Myocyte (in vitro differentiated cells): ENCODE measurements at regions not wholly inside any gene's neighbourhood (a gene's known extent, or its start where the extent isn't known, plus 50 kb on each side); places are given as distances from the start of the nearest gene placed in this dataset.

Experiments used
- DNase-seq: peaks from one replicate; pipeline ENCODE4 v3.0.0-alpha.2; 2012; ENCODE audit warnings: low read depth

DNA sequence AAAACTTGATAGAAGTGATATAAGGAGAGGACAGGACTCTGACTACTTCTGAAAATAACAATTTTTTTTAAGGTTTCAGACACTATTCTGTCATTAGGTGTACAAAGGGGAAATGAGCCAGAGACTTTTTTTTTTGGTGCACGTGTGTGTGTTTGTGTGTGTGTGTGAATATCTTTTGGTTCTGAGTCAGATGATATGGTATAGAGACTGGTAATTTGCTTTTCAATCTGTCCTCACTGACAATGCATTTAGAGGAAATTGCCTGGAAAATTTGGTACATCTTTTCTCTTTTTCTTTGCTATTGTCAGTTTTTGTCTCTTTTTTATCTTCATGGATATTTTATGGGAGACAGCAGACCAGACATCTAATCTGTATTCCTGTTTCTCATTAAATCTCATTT is 59.3 kb downstream of the DDIT4L start:
- no peak for DNase-seq

GRCh38 chr4:100130491-100130890 is 59.8 kb downstream of the DDIT4L start:
- no peak for DNase-seq

- DNase-seq, result no peak
Observed at GRCh38 chr4:100129774-100130173, 60.5 kb downstream of the DDIT4L start.

DNA sequence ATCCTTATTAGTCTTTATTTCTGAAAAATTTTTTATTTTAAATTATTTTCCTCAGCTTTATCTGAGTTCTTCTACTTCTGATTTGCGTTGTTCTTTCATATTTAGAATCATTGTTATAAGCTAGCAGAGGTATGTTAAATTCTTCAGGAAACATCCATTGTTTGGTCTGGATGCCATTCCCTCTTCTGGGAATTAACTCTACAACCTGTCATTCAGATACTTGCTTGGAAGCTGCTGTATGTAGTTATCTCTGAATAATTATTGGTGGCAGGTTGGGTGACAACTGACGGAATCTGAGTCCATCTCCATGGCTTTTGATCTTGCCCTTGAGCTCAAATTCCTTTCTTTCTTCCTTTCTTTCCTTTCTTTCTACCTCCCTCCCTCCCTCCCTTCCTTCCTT is 61.9 kb downstream of the DDIT4L start:
- no peak for DNase-seq

DNA sequence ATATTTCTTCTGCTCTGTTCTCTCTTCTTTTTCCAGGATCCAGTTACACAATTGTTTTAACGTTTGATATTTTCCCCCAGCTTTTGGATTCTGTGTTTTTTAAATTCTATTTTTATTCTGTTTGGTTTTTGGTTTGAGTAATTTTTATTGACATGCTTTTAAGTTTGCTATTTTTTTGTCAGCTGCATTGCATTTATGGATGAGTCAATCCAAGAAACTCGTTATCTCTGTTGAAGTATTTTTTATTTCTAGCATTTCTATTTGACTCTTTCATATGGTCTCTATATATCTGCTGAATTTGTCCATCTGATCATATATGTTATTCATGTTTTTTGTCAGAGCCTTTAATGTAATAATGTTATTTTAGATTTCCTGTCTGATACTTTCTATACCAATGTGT is 65.6 kb downstream of the DDIT4L start:
- DNase-seq, result no peak

GRCh38 chr4:100118181-100118580 is 72.1 kb downstream of the DDIT4L start:
- no peak for DNase-seq

GRCh38 chr4:100117750-100118149 is 72.5 kb downstream of the DDIT4L start:
- DNase-seq, result no peak

- DNase-seq, result no peak
Observed at GRCh38 chr4:100114909-100115308, 75.4 kb downstream of the DDIT4L start.

DNA sequence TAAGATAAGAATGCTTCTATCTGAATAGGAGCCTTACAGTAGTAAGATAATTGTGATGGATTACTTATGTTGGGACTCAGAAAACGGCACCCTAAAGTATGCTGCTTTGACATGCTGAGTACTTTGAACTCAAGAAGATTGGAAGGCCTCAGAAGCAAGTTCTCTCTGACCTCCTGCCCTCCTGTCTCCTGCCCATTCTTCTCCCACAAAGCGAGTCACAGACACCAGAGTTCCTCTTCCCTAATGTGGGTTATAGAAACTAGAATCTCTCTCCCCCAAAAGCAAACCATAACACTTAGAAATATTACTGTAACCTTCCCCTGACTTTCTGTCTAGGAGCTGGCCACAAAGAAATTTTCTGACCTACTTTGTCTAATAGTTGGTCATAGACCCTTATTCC is 76.5 kb downstream of the DDIT4L start:
- no peak for DNase-seq

DNA sequence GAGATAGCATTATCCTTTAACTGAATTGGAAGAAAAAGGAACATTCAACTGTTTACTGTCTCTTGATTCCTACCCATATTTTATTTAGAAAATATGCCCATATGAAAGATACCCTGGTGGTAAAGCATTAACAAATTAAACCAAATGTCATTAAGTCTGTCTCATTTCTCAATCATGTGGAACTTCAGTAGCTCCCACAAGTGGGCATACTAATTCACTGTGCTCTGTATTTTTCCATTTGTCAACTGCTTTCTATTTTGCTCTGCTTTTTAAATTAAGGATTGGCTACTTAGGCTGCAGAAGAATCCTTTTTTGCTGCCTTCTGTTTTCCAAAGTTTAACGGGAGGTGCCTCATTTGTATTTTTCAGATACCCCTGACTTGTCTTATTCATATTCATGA is 77.2 kb downstream of the DDIT4L start:
- no peak for DNase-seq

DNA sequence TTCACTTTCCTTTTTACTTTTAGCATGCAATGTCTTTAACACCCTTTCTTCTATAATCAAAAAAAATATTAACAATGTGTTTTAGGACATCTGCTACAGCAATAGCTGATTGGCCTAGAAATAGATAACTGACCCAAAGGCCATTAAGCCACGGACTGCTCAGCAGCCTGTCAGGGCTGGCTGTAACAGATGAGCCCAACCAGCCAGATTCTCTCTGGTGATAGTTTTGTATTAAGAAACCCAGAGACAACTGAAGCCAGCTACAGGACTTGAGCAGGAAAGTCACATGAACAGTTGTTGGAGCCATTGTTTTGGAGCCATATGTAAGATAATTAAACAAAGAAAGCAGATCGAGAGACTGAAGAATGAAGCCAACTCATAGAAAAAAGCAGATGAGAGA is 80.3 kb downstream of the DDIT4L start:
- DNase-seq, result no peak

DNA sequence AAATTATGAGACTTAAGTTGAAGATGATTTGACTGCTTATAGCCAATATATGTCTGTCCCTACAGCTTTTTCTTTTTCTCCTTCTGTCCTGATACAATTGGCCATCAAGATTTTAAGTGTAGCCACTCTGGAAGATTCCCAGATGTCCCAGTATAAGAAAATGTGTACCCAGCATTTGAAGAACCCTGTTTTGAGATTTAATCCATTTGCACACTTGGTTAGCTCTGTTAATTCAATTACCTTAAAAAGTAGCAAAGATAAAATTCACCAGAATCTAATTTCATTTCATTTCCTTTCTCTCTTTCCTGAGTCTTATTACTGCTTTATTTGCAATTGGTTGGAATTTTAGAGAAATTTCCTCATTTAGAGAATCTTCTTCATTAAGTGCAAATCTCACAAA is 81.4 kb downstream of the DDIT4L start:
- DNase-seq, result no peak

- DNase-seq, result no peak
Observed at GRCh38 chr4:100106982-100107381, 83.3 kb downstream of the DDIT4L start.

DNA sequence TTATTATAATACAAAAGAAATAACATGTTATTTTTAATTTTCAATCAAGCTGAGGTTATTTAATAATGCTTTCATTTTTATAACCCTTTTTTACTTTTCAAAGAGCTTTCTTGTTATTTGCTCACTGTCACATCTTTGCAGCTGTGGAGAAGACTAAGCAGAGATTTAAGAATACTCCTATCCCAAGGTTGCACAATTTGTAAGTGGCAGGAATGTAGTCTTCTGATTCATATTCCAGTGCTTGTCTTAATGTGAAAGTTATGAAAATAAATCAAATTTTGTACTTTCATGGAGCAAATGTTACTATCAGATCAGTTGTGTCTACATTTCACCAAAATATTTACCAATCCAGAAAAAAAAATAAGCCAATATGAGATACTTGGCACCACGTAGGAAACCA is 86.6 kb downstream of the DDIT4L start:
- no peak for DNase-seq

GRCh38 chr4:100100985-100101384 is 89.3 kb downstream of the DDIT4L start:
- DNase-seq, result peak; percentile 44

DNA sequence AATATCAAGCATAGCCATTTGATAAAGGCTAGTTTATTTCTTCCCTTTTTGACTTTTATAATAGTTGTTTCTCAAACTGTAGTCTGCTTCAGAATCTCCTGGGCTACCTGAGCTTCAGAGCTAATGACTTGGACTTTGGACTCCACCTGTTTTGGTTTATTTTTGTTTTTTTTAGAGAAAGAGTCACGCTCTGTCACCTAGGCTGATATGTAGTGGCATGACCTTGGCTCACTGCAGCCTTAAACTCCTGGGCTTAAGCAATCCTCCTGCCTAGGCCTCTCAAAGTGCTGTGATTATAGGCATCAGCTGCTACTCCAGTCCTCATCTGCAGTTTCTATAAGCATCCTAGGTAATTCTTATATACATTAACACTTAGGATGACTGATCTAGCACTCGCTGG is 90.5 kb downstream of the DDIT4L start:
- DNase-seq, result no peak

DNA sequence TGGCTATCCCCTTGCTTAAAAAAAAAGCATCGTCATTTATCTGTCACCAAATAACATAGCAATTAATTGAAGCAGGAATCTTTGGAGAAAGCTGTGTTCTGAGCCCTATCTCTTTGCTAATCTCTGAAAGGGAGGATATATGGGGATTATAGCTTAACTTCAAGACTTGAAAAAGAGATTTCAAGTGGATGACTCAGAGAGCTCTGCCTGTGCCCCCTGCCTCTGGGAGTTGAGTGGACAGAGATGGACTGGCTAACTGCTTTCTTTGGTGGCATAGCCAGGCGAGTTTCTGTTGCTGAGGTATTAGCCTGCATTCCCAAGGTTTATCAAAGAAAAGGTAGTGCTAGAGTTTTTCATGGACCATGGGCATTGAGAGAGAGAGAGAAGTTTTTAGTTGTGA is 91.6 kb downstream of the DDIT4L start:
- DNase-seq, result no peak

- no peak for DNase-seq
Observed at GRCh38 chr4:100098011-100098545, 92.2 kb downstream of the DDIT4L start.

GRCh38 chr4:100095729-100096595 is 94.3 kb downstream of the DDIT4L start:
- peak; percentile 70 for DNase-seq

DNA sequence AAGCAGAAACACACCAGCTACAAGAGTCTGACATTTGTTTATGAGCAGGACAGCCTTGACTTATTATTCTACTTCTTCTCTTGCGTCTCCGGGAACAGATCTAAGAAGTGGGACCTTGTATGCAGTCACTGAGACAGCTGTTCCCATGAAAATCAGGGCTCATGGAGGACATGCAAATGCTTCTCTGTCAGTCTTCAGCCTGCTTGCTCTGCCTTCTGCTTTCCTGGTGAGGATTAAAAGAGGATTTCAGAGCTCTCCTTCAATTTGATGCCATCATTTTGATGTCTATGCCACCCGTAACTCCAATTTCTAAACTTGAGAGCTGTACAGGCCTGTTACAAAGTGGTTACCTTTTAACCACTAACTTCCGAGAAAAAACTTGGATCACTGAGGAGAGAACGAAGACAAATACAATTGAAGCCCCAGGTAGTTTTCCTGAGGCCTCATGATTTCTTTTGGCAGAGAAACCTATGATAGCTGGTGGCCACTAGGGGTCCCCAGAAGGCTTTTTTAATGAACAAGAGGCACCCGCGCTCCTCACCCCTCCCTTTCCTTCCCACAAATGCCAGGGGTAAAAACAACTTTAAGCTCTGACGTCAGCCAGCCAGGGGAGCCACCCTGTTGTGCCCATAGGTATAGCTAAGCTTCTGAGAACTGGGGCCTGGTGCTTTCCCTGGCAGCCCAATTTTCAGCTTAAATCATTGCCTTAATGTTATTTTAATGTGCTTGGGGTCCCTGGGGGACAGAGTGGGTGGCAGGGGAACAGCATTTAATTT is 97.0 kb downstream of the DDIT4L start:
- peak; percentile 91 for DNase-seq

- no peak for DNase-seq
Observed at GRCh38 chr4:100087743-100088142, 102.5 kb downstream of the DDIT4L start.

DNA sequence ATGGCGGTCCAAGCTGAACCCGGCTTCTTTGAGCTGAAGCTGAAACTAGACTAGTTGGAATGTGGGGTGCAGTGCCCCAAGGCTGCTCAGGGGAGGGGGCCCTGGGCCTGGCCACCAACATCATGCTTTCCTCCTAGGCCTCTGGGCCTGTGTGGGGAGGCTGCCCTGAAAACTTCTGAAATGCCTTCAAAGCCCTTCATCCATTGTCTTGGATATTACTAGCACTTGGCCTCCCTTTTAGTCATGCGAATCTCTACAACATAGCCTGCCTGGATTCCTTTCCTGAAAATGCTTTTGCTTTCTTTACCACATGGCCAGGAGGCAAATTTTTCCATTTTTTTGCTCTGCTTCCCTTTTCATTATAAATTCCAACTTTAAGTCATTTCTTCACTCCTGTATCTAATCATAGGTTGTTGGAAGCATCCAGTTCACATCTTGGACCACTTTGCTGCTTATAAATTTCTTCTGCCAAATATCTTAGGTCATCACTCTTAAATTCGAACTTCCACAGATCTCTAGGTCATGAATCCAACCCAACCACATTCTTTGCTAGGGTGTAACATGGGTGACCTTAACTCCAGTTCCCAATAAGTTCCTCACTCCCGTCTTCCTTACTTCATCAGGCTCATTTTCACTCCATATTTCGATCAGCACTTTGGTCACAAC is 103.4 kb downstream of the DDIT4L start:
- no peak for DNase-seq
